ENCODE measurements at regions not wholly inside any gene's neighbourhood (a gene's known extent, or its start where the extent isn't known, plus 50 kb on each side); places are given as distances from the start of the nearest gene placed in this dataset.

DNA sequence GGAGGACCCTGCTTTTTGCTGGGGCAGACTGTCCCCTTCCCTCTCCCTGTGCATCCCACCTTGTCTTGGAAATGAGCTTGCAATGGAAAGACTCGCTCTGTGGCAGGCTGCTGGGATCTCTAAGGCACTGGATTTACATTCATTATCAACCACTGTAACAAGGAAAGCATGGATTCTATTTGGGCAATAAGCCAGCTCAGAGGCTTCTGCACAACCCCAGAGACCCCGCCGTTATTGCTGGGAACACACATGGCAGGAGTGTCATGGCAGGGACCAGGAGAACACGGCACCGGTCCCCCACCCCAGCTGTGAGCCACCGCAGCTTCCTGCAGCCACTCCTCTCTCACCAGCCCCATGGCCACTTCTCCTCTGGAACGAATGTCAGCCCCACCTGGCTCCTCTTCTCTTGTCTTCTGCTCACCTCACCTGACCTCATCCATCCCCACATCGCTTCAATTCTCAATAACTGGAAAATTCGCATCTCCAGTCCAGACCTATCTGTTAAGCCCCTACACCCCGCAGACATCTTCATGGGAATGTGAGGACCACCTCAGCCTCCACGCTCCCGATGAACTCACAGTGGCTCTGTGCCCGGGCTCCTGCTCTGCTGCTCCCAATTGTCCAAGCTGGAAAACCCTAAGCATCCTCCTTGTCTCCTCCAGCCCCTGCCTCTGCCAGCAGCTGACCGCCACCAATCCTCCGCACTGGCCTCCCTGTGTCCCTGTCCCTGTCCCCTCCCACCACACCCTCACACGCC is 181.5 kb downstream of the USP12 start:
- intact Hi-C loops (cut with DNase I; ENCODE audit: low total_unique reads), result loop anchor here (10.0 kb wide), 2 partner anchors 285 to 835 kb away; partner anchors contain the start of gene RASL11A
- DNase-seq, result no peak
- 81 to 89% (median 87%) methylated on average over 14 to 16 of the region's 16 CpGs for WGBS, 5 donors

GRCh38 chr13:26989261-26989956 is 182.2 kb downstream of the USP12 start:
- DNase-seq, result no peak
- intact Hi-C loops (cut with DNase I; ENCODE audit: low total_unique reads), result loop anchor here (10.0 kb wide), 2 partner anchors 285 to 835 kb away; partner anchors contain the start of gene RASL11A

More for the DNA sequence above, 181.5 kb downstream of the USP12 start:
- Histone ChIP-seq H3K27ac (no peak overlapping the region), H3K27me3 (replicated peaks in 1 of 7) (peaks cover 0 to 9% (median 0%) of the 10 kb centered on the region in 7 donors), H3K4me1 (peaks cover 0 to 35% (median 8%) of the 10 kb centered on the region in 6 donors), H3K36me3 (no peaks in the 10 kb centered on the region), H3K9me3 (no peaks in the 10 kb centered on the region), H3K4me3 (no peak overlapping the region)
- TF ChIP-seq POLR2A (IDR thresholded peaks at IDR 0.05), result no peak
- TF ChIP-seq POLR2AphosphoS5 (IDR thresholded peaks at IDR 0.05), result no peak
- TF ChIP-seq CTCF (IDR thresholded peaks at IDR 0.05 in 8 of 11, conservative IDR thresholded peaks at IDR 0.05 in 3 of 11), result no peak

DNA sequence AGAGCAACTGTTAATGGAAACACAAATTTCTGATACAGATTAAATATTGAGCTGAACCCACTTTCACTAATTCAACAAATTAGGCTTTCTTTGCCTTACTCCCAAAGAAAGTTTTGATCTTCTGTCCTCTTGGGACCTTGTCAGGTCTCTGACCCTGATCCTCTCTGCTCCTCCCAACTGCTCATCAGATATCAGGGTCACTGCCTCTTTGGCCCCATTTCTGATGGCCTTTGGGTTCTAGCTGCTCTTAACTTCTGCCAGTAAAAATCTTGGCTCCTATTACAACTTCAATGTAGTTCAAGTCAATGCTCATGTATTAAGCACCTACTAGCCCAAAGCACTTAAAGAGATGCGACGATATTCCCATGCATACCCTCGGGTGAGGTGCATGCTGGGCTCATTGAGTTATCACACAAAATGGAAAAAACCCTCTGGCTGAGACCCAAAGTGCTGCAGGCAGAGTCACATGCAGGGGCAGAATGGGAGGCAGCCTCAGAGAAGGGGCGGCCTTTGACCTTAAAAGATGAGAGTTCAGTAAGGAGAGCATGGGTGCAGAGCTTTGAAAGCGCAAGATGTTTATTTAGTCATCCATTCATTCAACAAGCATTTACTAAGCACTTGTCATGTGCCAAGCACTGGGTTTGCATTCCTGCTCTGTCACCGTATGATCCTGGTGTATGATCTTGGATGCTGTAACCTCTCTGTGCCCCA is 183.4 kb downstream of the USP12 start:
- Histone ChIP-seq H3K4me1 (peaks cover 0 to 41% (median 9%) of the 10 kb centered on the region in 6 donors), H3K4me3 (no peak overlapping the region), H3K27ac (no peak overlapping the region), H3K9me3 (no peaks in the 10 kb centered on the region), H3K36me3 (no peaks in the 10 kb centered on the region), H3K27me3 (replicated peaks in 1 of 7) (peaks cover 0 to 15% (median 0%) of the 10 kb centered on the region in 7 donors)
- intact Hi-C loops (cut with DNase I; ENCODE audit: low total_unique reads), result loop anchor here (10.0 kb wide), 2 partner anchors 287 to 837 kb away; partner anchors contain the start of gene RASL11A
- TF ChIP-seq POLR2AphosphoS5 (IDR thresholded peaks at IDR 0.05) (no peak), POLR2A (IDR thresholded peaks at IDR 0.05) (no peak), CTCF (IDR thresholded peaks at IDR 0.05 in 8 of 11, conservative IDR thresholded peaks at IDR 0.05 in 3 of 11) (no peak)
- DNase-seq, result no peak
- 75 to 85% (median 83%) methylated on average over 6 of the region's 6 CpGs for WGBS, 5 donors

More at GRCh38 chr13:26989261-26989956, 182.2 kb downstream of the USP12 start:
- Histone ChIP-seq H3K4me3 (no peak overlapping the region), H3K27ac (no peak overlapping the region), H3K27me3 (replicated peaks in 1 of 7) (peaks cover 0 to 9% (median 0%) of the 10 kb centered on the region in 7 donors), H3K4me1 (peaks cover 0 to 38% (median 9%) of the 10 kb centered on the region in 6 donors), H3K9me3 (no peaks in the 10 kb centered on the region), H3K36me3 (no peaks in the 10 kb centered on the region)
- TF ChIP-seq POLR2AphosphoS5 (IDR thresholded peaks at IDR 0.05) (no peak), POLR2A (IDR thresholded peaks at IDR 0.05) (no peak), CTCF (IDR thresholded peaks at IDR 0.05 in 8 of 11, conservative IDR thresholded peaks at IDR 0.05 in 3 of 11) (no peak)
- 67 to 76% (median 76%) methylated on average over 12 to 15 of the region's 15 CpGs for WGBS, 5 donors
